GM21529 (cell line): ENCODE measurements at regions not wholly inside any gene's neighbourhood (a gene's known extent, or its start where the extent isn't known, plus 50 kb on each side); places are given as distances from the start of the nearest gene placed in this dataset.
"Not testable (repeated sequence)": the region's sequence is repeated elsewhere in the genome, so short reads cannot be mapped to it uniquely, and the experiment has no call there.

ENCODE experiments used
- ATAC-seq: cut with Tn5 transposase; IDR thresholded peaks from one replicate; pipeline ENCODE4 v1.9.1; 2021; ENCODE audit not compliant: unreplicated experiment

DNA sequence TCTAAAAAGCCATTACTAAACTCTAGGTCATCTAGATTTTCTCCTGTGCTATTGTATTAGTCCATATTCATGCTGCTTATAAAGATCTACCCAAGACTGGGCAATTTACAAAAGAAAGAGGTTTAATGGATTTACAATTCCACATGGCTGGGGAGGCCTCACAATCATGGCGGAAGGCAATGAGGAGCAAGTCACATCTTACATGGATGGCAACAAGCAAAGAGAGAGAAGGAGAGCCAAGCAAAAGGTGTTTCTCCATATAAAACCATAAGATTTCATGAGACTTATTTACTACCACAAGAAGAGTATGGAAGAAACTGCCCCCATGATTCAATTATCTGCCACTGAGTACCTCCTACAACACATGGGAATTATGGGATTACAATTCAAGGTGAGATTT, 69.6 kb upstream of the CCDC6 start:
- ATAC-seq = not testable (repeated sequence)

DNA sequence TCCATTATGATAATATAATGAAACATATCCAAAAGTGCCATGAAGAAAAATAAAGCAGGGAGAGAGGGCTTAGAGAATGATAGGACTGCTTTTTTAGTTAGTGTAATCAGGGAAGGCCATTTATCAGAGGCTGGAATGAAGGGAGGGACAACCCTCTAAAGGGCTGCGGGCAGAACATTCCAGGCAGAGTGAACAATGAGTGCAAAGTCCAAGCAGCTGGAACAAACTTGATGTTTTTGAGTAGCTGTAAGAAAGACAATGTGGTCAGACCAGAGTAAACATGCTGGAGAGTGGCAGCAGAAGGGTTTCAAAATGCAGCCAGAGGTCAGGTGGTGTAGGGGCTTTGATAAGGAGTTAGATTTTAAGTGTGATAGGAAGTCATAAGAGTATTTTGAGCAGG, 65.6 kb upstream of the CCDC6 start:
- no peak for ATAC-seq

DNA sequence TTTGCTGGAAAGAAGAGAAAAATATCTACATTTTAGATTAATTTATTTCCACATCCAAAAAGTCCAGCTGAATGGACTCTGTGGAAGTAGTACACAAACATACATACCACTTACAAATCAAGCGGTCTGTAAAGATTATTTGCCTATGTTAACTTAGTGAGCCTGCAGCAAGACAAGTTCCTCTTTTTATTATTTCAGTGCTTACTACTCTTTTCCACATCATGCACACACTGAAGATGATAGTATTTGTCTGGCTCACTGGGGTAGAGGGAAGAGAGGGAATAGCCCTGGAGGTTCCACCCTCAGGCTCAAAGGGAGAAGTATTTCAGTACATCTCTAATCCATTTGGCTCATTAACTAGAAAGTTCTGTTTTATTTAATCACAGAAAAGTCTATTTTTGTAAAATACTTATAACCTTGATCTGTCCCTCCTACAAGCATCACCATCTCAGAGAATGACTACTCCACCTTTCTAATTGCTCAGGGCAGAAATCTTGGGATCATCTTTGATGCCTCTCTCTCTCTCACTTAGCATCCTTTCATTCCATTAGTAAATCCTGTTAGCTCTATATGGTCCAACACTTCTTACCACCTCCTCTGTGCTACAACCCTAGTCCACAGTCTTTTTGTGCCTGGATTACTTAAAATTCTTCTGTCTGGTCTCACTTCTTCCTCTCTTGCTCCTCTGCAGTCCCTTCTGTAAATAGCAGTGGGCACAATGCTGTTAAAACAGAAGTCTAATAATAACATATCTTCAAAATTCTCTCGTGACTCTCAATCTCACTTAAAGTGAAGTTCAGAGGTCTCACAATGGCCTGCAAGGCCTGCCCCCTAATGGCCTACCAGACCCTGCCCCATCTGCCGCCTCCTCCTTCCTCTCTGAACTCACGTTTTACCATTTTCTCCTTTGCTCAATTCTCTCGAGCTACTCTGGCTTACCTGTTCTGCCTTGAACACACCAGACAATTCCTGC, 64.3 kb upstream of the CCDC6 start:
- ATAC-seq = peak; percentile 84

DNA sequence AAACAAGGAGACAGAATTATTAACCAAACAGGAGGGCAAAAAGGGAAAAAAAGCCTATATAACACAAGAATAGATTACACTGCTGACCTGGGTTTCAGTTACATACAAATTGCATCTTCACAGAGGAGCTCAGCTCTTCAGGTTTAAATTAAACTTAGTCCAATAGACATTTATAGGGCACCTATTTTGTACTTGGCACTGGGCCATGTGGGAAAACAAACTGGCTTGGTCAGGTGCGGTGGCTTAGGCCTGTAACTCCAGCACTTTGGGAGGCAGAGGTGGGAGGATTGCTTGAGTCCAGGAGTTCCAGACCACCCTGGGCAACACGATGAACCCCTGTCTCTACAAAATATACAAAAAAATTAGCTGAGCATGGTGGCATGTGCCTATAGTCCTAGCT, 62.3 kb upstream of the CCDC6 start:
- ATAC-seq = no peak

DNA sequence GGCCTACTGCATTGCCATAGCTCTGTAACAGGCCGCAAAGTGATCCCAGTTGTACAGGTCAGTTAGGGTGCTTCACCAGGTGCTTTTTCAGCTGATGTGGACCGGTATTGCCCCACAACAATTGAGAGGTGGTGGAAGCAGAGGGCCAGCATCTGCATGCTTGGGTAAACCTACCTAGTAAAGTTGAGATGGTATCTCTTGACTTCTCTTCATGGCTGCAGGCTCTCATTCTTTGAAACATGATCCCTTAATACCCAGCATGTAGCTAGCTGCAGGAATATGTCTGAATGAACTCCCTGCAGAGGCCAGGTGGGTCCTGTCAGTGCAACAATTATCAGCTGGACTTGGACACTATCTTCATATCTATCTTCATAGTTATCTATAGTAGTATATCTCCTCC, 60.7 kb upstream of the CCDC6 start:
- ATAC-seq = no peak

DNA sequence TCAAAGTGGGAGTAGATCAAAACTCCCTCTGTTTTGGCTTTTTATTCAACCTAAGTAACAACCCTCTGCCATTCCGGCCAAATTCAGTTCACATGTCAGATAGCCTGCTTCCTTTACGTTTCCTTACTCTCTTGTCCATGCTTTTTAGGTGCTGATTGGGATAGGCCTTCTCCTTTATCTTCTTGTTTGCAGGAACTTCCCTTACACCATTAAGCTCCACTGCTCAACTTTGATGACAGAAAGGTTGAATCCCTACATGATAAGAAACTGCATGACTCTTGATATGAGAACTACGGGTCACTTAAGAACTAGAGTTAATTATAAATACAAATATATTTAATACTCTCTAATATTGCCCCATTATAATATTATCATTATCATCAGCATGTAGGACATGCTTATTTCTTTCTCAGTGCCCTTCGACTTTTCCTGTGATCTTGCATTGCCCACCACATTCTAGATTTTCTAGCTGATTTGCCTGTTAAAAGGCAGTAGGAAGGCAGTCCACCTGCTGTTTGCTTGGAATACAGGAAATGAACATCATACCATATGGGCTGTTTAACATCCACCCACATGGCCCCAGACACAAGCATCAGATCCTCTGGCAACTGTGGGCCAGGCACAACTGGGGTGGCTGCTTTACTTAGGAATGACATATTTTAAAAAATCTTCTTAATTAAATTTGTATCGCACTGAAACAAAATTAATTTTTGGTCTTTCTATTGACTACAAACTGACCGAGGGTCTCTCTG, 59.7 kb upstream of the CCDC6 start:
- no peak for ATAC-seq

DNA sequence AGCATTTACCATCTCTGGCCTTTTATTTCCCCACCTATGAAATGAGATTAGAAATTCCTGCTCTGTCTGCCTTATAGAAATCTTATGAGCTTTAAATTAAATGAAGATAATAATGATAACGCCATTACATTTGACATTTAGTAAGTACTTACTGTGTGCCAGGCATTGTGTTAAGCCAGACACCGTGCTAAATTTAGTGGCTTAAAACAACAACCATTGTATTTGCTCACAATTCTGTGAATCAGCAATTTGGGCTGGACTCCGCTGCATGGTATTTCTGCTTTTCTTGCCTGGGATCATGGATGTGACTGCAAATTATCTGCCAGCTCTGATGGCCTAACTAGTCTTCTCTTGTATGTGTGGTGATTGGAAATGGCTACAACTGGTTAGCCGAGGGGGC, 56.4 kb upstream of the CCDC6 start:
- no peak for ATAC-seq

DNA sequence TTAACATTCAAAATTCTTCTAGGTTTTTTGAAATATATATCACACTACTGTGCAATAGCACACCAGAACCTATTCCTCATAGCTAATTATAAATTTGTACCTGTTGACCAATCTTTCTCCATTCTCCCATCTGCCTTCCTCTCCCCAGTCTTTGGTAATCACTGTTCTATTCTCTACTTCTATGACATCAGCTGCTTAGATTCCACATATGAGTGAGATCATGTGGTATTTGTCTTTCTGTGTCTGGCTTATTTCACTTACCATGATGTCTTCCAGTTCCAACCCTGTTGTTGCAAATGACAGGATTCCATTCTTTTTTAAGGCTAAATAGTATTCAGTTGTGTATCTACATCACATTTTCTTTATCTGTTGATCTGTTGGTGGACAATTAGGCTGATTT, 54.4 kb upstream of the CCDC6 start:
- no peak for ATAC-seq

DNA sequence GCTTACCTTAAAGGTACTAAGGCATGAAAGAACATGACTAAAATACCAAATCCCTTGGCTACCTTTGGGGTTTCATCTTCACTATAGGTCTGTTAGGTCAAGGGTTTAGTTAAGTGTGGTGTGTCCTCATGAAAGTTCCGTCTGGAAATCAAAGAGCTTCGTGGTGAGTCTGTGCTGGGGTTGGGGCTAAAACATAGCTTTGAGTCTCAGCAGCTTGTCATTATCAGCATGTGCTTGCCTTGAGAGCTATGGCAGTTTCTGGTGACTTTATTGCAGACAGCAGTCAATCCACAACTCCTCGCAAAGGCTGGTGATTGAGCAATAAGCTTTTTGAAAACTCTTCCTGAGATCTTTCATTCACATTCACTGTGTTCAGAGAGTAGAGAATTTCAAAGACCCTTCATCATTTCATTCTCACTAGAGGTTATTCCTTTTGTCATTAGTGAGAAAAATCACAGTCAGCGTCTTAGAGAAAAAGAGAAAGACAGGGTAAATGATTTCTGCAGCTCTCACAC, 53.2 kb upstream of the CCDC6 start:
- ATAC-seq = no peak

DNA sequence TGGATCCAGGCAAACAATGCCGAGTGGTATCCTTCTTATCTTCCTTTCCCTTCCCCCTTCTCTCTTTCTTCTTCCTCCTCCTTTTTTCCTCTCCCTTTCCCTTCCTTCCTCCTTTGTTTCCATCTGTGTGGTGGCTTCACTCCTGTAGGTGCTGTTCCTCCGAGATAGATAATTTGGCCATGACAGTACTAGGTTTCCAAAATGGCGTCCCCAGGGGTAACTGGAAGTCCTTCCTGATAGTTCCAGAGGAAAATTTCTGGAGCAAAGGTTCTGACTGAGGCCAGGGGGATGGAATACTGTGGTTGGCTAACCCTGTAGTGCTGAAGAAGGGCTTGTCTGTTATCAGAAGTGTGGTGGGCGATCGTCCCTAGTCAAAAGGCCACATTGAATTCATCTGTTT, 52.5 kb upstream of the CCDC6 start:
- ATAC-seq = no peak

DNA sequence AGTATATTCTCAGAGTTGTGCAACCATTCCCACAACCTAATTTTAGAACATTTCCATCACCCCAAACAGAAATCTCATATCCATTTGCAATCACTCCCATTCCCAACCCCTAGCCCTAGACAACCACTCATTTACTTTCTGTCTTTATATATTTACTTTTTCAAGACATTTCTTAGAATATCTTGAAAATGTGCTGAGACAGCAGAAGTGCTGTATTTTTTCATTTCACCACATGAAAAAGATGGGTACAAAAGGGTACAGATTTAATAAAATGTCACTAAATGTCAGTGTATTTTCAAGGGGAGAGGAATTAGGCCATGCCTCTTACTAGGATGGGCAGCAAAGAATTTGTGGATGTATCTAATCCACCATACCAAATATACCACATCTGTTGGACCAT, 51.6 kb upstream of the CCDC6 start:
- ATAC-seq = no peak
